Neuron (in vitro differentiated cells): ENCODE measurements at regions not wholly inside any gene's neighbourhood (a gene's known extent, or its start where the extent isn't known, plus 50 kb on each side); places are given as distances from the start of the nearest gene placed in this dataset.
"Not testable (repeated sequence)": the region's sequence is repeated elsewhere in the genome, so short reads cannot be mapped to it uniquely, and the experiment has no call there.

Experiments used
- H2AFZ ChIP-seq: one replicate; pipeline ENCODE4 v1.6.1; 2013; ENCODE audit warnings: low read depth, mild to moderate bottlenecking, inconsistent platforms, low read length, moderate library complexity
- H3K27me3 ChIP-seq: one replicate; pipeline ENCODE4 v1.6.1; 2013; ENCODE audit warnings: low read length; ENCODE audit not compliant: insufficient read depth
- H3K36me3 ChIP-seq: one replicate; pipeline ENCODE4 v1.6.1; 2013; ENCODE audit warnings: low read length; ENCODE audit not compliant: insufficient read depth
- H3K4me1 ChIP-seq: one replicate; pipeline ENCODE4 v1.6.1; 2013; ENCODE audit warnings: low read length; ENCODE audit not compliant: insufficient read depth
- H3K4me3 ChIP-seq: 2 replicates; pipeline ENCODE4 v1.5.1; 2013; ENCODE audit warnings: mild to moderate bottlenecking, low read length, moderate library complexity
- H3K9me3 ChIP-seq: one replicate; pipeline ENCODE4 v1.6.1; 2013; ENCODE audit warnings: low read length

GRCh38 chr6:115594891-115595290, 465.8 kb downstream of the FRK start:
- Histone ChIP-seq H2AFZ (no peak overlapping the region), H3K27me3 (no peaks in the 10 kb centered on the region), H3K4me3 (no peak overlapping the region), H3K4me1 (no peaks in the 10 kb centered on the region), H3K36me3 (no peaks in the 10 kb centered on the region), H3K9me3 (no peaks in the 10 kb centered on the region)

- H3K4me3 ChIP-seq = no peak overlapping the region
- no peaks in the 10 kb centered on the region for H3K4me1 ChIP-seq
- no peaks in the 10 kb centered on the region for H3K9me3 ChIP-seq
- H3K36me3 ChIP-seq = no peaks in the 10 kb centered on the region
- no peaks in the 10 kb centered on the region for H3K27me3 ChIP-seq
- H2AFZ ChIP-seq = no peak overlapping the region
Observed at GRCh38 chr6:115592025-115592424, 468.7 kb downstream of the FRK start.

GRCh38 chr6:115589072-115589471, 471.6 kb downstream of the FRK start:
- not testable (repeated sequence) for H3K36me3 ChIP-seq, H3K9me3 ChIP-seq, H3K27me3 ChIP-seq, H3K4me1 ChIP-seq, H2AFZ ChIP-seq, H3K4me3 ChIP-seq

- no peak overlapping the region for H2AFZ ChIP-seq
- H3K4me3 ChIP-seq = no peak overlapping the region
- H3K36me3 ChIP-seq = no peaks in the 10 kb centered on the region
- H3K9me3 ChIP-seq = no peaks in the 10 kb centered on the region
- no peaks in the 10 kb centered on the region for H3K27me3 ChIP-seq
- H3K4me1 ChIP-seq = no peaks in the 10 kb centered on the region
Observed at GRCh38 chr6:115583290-115583689, 477.4 kb downstream of the FRK start.

GRCh38 chr6:115582386-115582785, 478.3 kb downstream of the FRK start:
- Histone ChIP-seq H3K4me3 (no peak overlapping the region), H2AFZ (no peak overlapping the region), H3K27me3 (no peaks in the 10 kb centered on the region), H3K9me3 (no peaks in the 10 kb centered on the region), H3K36me3 (no peaks in the 10 kb centered on the region), H3K4me1 (no peaks in the 10 kb centered on the region)

GRCh38 chr6:115579565-115579964, 481.1 kb downstream of the FRK start:
- not testable (repeated sequence) for H3K4me1 ChIP-seq, H3K36me3 ChIP-seq, H3K9me3 ChIP-seq, H3K27me3 ChIP-seq, H3K4me3 ChIP-seq, H2AFZ ChIP-seq

- H3K36me3 ChIP-seq = no peaks in the 10 kb centered on the region
Observed at GRCh38 chr6:115577270-115577669, 483.4 kb downstream of the FRK start.

GRCh38 chr6:115575285-115575684, 485.4 kb downstream of the FRK start:
- Histone ChIP-seq H3K4me3 (no peak overlapping the region), H2AFZ (no peak overlapping the region), H3K36me3 (no peaks in the 10 kb centered on the region), H3K27me3 (no peaks in the 10 kb centered on the region), H3K4me1 (no peaks in the 10 kb centered on the region), H3K9me3 (no peaks in the 10 kb centered on the region)

More at GRCh38 chr6:115577270-115577669, 483.4 kb downstream of the FRK start:
- Histone ChIP-seq H3K27me3 (no peaks in the 10 kb centered on the region), H3K9me3 (no peaks in the 10 kb centered on the region), H3K4me1 (no peaks in the 10 kb centered on the region), H3K4me3 (no peak overlapping the region), H2AFZ (no peak overlapping the region)

GRCh38 chr6:115573861-115574260, 486.8 kb downstream of the FRK start:
- Histone ChIP-seq H3K9me3 (no peaks in the 10 kb centered on the region), H3K4me3 (no peak overlapping the region), H3K36me3 (no peaks in the 10 kb centered on the region), H2AFZ (no peak overlapping the region), H3K4me1 (no peaks in the 10 kb centered on the region), H3K27me3 (no peaks in the 10 kb centered on the region)

GRCh38 chr6:115570331-115570730, 490.4 kb downstream of the FRK start:
- H3K27me3 ChIP-seq = no peaks in the 10 kb centered on the region
- H3K9me3 ChIP-seq = no peaks in the 10 kb centered on the region
- H2AFZ ChIP-seq = no peak overlapping the region
- H3K4me3 ChIP-seq = no peak overlapping the region
- H3K4me1 ChIP-seq = no peaks in the 10 kb centered on the region
- H3K36me3 ChIP-seq = no peaks in the 10 kb centered on the region

- Histone ChIP-seq H3K9me3 (no peaks in the 10 kb centered on the region), H3K36me3 (no peaks in the 10 kb centered on the region), H3K4me3 (no peak overlapping the region), H3K4me1 (no peaks in the 10 kb centered on the region), H3K27me3 (no peaks in the 10 kb centered on the region), H2AFZ (no peak overlapping the region)
Observed at GRCh38 chr6:115554060-115554459, 506.6 kb downstream of the FRK start.

- H3K9me3 ChIP-seq = no peaks in the 10 kb centered on the region
- no peak overlapping the region for H2AFZ ChIP-seq
- no peaks in the 10 kb centered on the region for H3K36me3 ChIP-seq
- no peaks in the 10 kb centered on the region for H3K4me1 ChIP-seq
- H3K27me3 ChIP-seq = no peaks in the 10 kb centered on the region
- H3K4me3 ChIP-seq = no peak overlapping the region
Observed at GRCh38 chr6:115551527-115551926, 509.2 kb downstream of the FRK start.

- Histone ChIP-seq H3K36me3 (no peaks in the 10 kb centered on the region), H3K9me3 (no peaks in the 10 kb centered on the region), H3K27me3 (no peaks in the 10 kb centered on the region), H3K4me3 (no peak overlapping the region), H2AFZ (no peak overlapping the region), H3K4me1 (peaks cover 5% of the 10 kb centered on the region)
Observed at GRCh38 chr6:115545672-115545986, 515.1 kb downstream of the FRK start.

GRCh38 chr6:115544765-115545671, 515.7 kb downstream of the FRK start:
- H3K36me3 ChIP-seq = no peaks in the 10 kb centered on the region
- H3K4me3 ChIP-seq = no peak overlapping the region
- H2AFZ ChIP-seq = no peak overlapping the region
- no peaks in the 10 kb centered on the region for H3K9me3 ChIP-seq
- no peaks in the 10 kb centered on the region for H3K27me3 ChIP-seq
- peaks cover 5% of the 10 kb centered on the region for H3K4me1 ChIP-seq
